ENCODE measurements at regions not wholly inside any gene's neighbourhood (a gene's known extent, or its start where the extent isn't known, plus 50 kb on each side); places are given as distances from the start of the nearest gene placed in this dataset.

- Histone ChIP-seq H3K27me3 (no peaks in the 10 kb centered on the region), H3K9me3 (no peaks in the 10 kb centered on the region), H3K27ac (no peak overlapping the region), H3K36me3 (no peaks in the 10 kb centered on the region), H3K4me1 (no peaks in the 10 kb centered on the region), H3K4me3 (no peak overlapping the region)
- TF ChIP-seq CTCF (IDR thresholded peaks at IDR 0.05), result peak in 1 of 2 donors; percentile 33
- ATAC-seq (peak; percentile 88), DNase-seq (peak in 1 of 4 donors; percentile 50)
- intact Hi-C loops (cut with DNase I), result loop anchor here in 1 of 2 donors (10.0 kb wide), 1 partner anchor 796 kb away; the partner anchor contains the start of gene DIPK2A
Measured at GRCh38 chr3:144770915-144771351, 799.3 kb downstream of the DIPK2A start.

GRCh38 chr3:144771381-144771870 is 799.8 kb downstream of the DIPK2A start:
- H3K36me3 ChIP-seq, result no peaks in the 10 kb centered on the region
- ATAC-seq (no peak), DNase-seq (no peak)
- no peaks in the 10 kb centered on the region for H3K4me1 ChIP-seq
- H3K27me3 ChIP-seq, result no peaks in the 10 kb centered on the region
- no peak overlapping the region for H3K27ac ChIP-seq
- H3K4me3 ChIP-seq, result no peak overlapping the region
- intact Hi-C loops (cut with DNase I), result loop anchor here in 1 of 2 donors (10.0 kb wide), 1 partner anchor 797 kb away; the partner anchor contains the start of gene DIPK2A
- no peak for TF ChIP-seq CTCF (IDR thresholded peaks at IDR 0.05)
- H3K9me3 ChIP-seq, result no peaks in the 10 kb centered on the region

- no peaks in the 10 kb centered on the region for H3K27me3 ChIP-seq
- H3K9me3 ChIP-seq, result no peaks in the 10 kb centered on the region
- intact Hi-C loops (cut with DNase I), result loop anchor here in 1 of 2 donors (10.0 kb wide), 1 partner anchor 798 kb away; the partner anchor contains the start of gene DIPK2A
Measured at GRCh38 chr3:144772372-144772771, 800.7 kb downstream of the DIPK2A start.

GRCh38 chr3:144773350-144773749 is 801.7 kb downstream of the DIPK2A start:
- DNase-seq, result no peak
- no peak for TF ChIP-seq CTCF (IDR thresholded peaks at IDR 0.05)
- Histone ChIP-seq H3K9me3 (no peaks in the 10 kb centered on the region), H3K27ac (no peak overlapping the region), H3K4me1 (no peaks in the 10 kb centered on the region), H3K4me3 (no peak overlapping the region), H3K36me3 (no peaks in the 10 kb centered on the region), H3K27me3 (no peaks in the 10 kb centered on the region)
- no peak for ATAC-seq
- intact Hi-C loops (cut with DNase I), result loop anchor here in 1 of 2 donors (10.0 kb wide), 1 partner anchor 799 kb away; the partner anchor contains the start of gene DIPK2A

More at GRCh38 chr3:144772372-144772771, 800.7 kb downstream of the DIPK2A start:
- H3K4me1 ChIP-seq, result no peaks in the 10 kb centered on the region
- no peak overlapping the region for H3K4me3 ChIP-seq
- no peaks in the 10 kb centered on the region for H3K36me3 ChIP-seq
- no peak for DNase-seq
- no peak for ATAC-seq
- H3K27ac ChIP-seq, result no peak overlapping the region
- no peak for TF ChIP-seq CTCF (IDR thresholded peaks at IDR 0.05)

GRCh38 chr3:144774897-144775296 is 803.3 kb downstream of the DIPK2A start:
- ATAC-seq (no peak), DNase-seq (no peak)
- Histone ChIP-seq H3K27me3 (no peaks in the 10 kb centered on the region), H3K36me3 (no peaks in the 10 kb centered on the region), H3K4me3 (no peak overlapping the region), H3K4me1 (no peaks in the 10 kb centered on the region), H3K27ac (no peak overlapping the region), H3K9me3 (no peaks in the 10 kb centered on the region)
- intact Hi-C loops (cut with DNase I), result loop anchor here in 1 of 2 donors (10.0 kb wide), 1 partner anchor 800 kb away; the partner anchor contains the start of gene DIPK2A
- no peak for TF ChIP-seq CTCF (IDR thresholded peaks at IDR 0.05)

Measured in left lung (tissue), 4 donors.